CD4-positive, alpha-beta T cell (primary cell): ENCODE measurements at regions not wholly inside any gene's neighbourhood (a gene's known extent, or its start where the extent isn't known, plus 50 kb on each side); places are given as distances from the start of the nearest gene placed in this dataset.

Source experiments
- ATAC-seq: fragments of 200-7000 bp; cut with Tn5 transposase; one replicate; pipeline ENCODE4 v1.10.0; 2022; ENCODE audit warnings: mild to moderate bottlenecking; ENCODE audit not compliant: poor library complexity
- CTCF ChIA-PET: fragments of 350-600 bp; sonication (Branson Sonifier 250); formaldehyde crosslinking; loops from one replicate; lab custom pipeline; 2021; ENCODE audit warnings: antibody characterized with exemption, inconsistent platforms; lab: Charles Lee
- POLR2A ChIA-PET: fragments of 350-600 bp; sonication (Branson Sonifier 250); formaldehyde crosslinking; loops from one replicate; lab custom pipeline; 2021; ENCODE audit warnings: antibody characterized with exemption, inconsistent platforms; lab: Charles Lee
- DNase-seq, 14 experiments: peaks; one replicate each; pipeline ENCODE4 v3.0.0-alpha.2; 2013 to 2020; ENCODE audit warnings: mixed read lengths in 2 of 14
- H3K27ac ChIP-seq, 2 donors: one replicate each; pipeline versions ENCODE4 v1.5.1 to v1.7.0; 2013; ENCODE audit warnings: low read length in 2 of 2, low read depth in 1 of 2, mild to moderate bottlenecking in 1 of 2
- H3K27me3 ChIP-seq, 2 experiments: 1 replicate in 1 of 2; 2 replicates in 1 of 2; pipeline versions ENCODE4 v1.6.1 to v1.7.0; 2013; ENCODE audit warnings: low read length in 2 of 2, control low read depth in 1 of 2, mild to moderate bottlenecking in 1 of 2, moderate library complexity in 1 of 2; ENCODE audit not compliant: insufficient read depth in 2 of 2, control insufficient read depth in 1 of 2
- H3K36me3 ChIP-seq: one replicate; pipeline ENCODE4 v1.6.1; 2013; ENCODE audit warnings: low read length, control low read depth; ENCODE audit not compliant: insufficient read depth
- H3K4me1 ChIP-seq: one replicate; pipeline ENCODE4 v1.6.1; 2013; ENCODE audit warnings: low read length, control low read depth; ENCODE audit not compliant: insufficient read depth
- H3K4me3 ChIP-seq: one replicate; pipeline ENCODE4 v1.5.1; 2013; ENCODE audit warnings: mild to moderate bottlenecking, low read length, moderate library complexity
- H3K9me3 ChIP-seq, 2 experiments: 1 replicate in 1 of 2; 2 replicates in 1 of 2; pipeline versions ENCODE4 v1.6.1 to v1.7.0; 2013; ENCODE audit warnings: low read length in 2 of 2, mild to moderate bottlenecking in 2 of 2, control low read depth in 1 of 2, moderate library complexity in 1 of 2; ENCODE audit not compliant: control insufficient read depth in 1 of 2, insufficient read depth in 1 of 2
- H3K27ac Mint-ChIP-seq: one replicate; pipeline ENCODE4 v1.8.0; 2020; ENCODE audit warnings: mixed read lengths
- H3K27me3 Mint-ChIP-seq: one replicate; pipeline ENCODE4 v1.8.0; 2021; ENCODE audit warnings: mixed read lengths
- H3K36me3 Mint-ChIP-seq: one replicate; pipeline ENCODE4 v1.8.0; 2021; ENCODE audit warnings: low read depth, mixed read lengths
- H3K4me1 Mint-ChIP-seq: one replicate; pipeline ENCODE4 v1.8.0; 2021; ENCODE audit warnings: low read depth, mixed read lengths
- H3K4me3 Mint-ChIP-seq: one replicate; pipeline ENCODE4 v1.8.0; 2020; ENCODE audit warnings: mild to moderate bottlenecking, mixed read lengths
- H3K9me3 Mint-ChIP-seq: one replicate; pipeline ENCODE4 v1.8.0; 2020; ENCODE audit warnings: mixed read lengths
- CTCF ChIP-seq: fragments of 200-600 bp; IDR thresholded peaks from one replicate; pipeline ENCODE4 v1.8.0; 2022; ENCODE audit warnings: antibody characterized with exemption, mild to moderate bottlenecking
- intact Hi-C, 2 experiments: fragments of 100-400 bp; cut with DNase I in 1 of 2; cut with micrococcal nuclease in 1 of 2; formaldehyde crosslinking; loops; one replicate each; pipeline versions ENCODE4 v1.15.1 to v1.9.0; 2023 to 2025; cut with DNase I, micrococcal nuclease

GRCh38 chr6:16061818-16062217 is 67.1 kb upstream of the MYLIP start:
- H3K36me3 Mint-ChIP-seq: no peaks in the 10 kb centered on the region
- H3K4me3 ChIP-seq: no peak overlapping the region
- DNase-seq (no peak), ATAC-seq (no peak)
- H3K9me3 Mint-ChIP-seq: no peaks in the 10 kb centered on the region
- no peaks in the 10 kb centered on the region for H3K36me3 ChIP-seq
- H3K27me3 ChIP-seq: no peaks in the 10 kb centered on the region
- ChIA-PET CTCF (no interaction called here), POLR2A (interaction anchor here (0.6 kb wide), 1 partner anchor 65 kb away, joined by 3 read pairs; no protein-coding TSS in a partner anchor)
- H3K27ac Mint-ChIP-seq: no peak overlapping the region
- no peak for TF ChIP-seq CTCF
- no peak overlapping the region for H3K4me3 Mint-ChIP-seq
- H3K27me3 Mint-ChIP-seq: peaks cover 6% of the 10 kb centered on the region
- H3K4me1 ChIP-seq: no peaks in the 10 kb centered on the region
- intact Hi-C loops: no loop called here
- H3K27ac ChIP-seq: no peak overlapping the region
- H3K4me1 Mint-ChIP-seq: no peaks in the 10 kb centered on the region
- H3K9me3 ChIP-seq: no peaks in the 10 kb centered on the region

GRCh38 chr6:16060039-16060438 is 68.8 kb upstream of the MYLIP start:
- no peak overlapping the region for H3K4me3 Mint-ChIP-seq
- H3K9me3 Mint-ChIP-seq: no peaks in the 10 kb centered on the region
- H3K27ac Mint-ChIP-seq: no peak overlapping the region
- Histone ChIP-seq H3K9me3 (no peaks in the 10 kb centered on the region), H3K4me3 (no peak overlapping the region), H3K27ac (no peak overlapping the region), H3K4me1 (no peaks in the 10 kb centered on the region), H3K36me3 (no peaks in the 10 kb centered on the region), H3K27me3 (no peaks in the 10 kb centered on the region)
- peaks cover 5% of the 10 kb centered on the region for H3K27me3 Mint-ChIP-seq
- intact Hi-C loops: no loop called here
- H3K36me3 Mint-ChIP-seq: no peaks in the 10 kb centered on the region
- DNase-seq (no peak), ATAC-seq (no peak)
- H3K4me1 Mint-ChIP-seq: no peaks in the 10 kb centered on the region
- ChIA-PET POLR2A (no interaction called here), CTCF (no interaction called here)
- TF ChIP-seq CTCF: no peak

GRCh38 chr6:16059496-16059895 is 69.4 kb upstream of the MYLIP start:
- DNase-seq: no peak
- Histone ChIP-seq H3K9me3 (no peaks in the 10 kb centered on the region), H3K4me3 (no peak overlapping the region), H3K27ac (no peak overlapping the region), H3K4me1 (no peaks in the 10 kb centered on the region), H3K27me3 (no peaks in the 10 kb centered on the region), H3K36me3 (no peaks in the 10 kb centered on the region)
- Mint-ChIP-seq H3K4me1 (no peaks in the 10 kb centered on the region), H3K9me3 (no peaks in the 10 kb centered on the region), H3K27me3 (no peaks in the 10 kb centered on the region), H3K36me3 (no peaks in the 10 kb centered on the region), H3K4me3 (no peak overlapping the region), H3K27ac (no peak overlapping the region)
- intact Hi-C loops: no loop called here
- no peak for TF ChIP-seq CTCF
- no peak for ATAC-seq
- CTCF ChIA-PET: no interaction called here
- POLR2A ChIA-PET: no interaction called here
